ENCODE measurements at regions not wholly inside any gene's neighbourhood (a gene's known extent, or its start where the extent isn't known, plus 50 kb on each side); places are given as distances from the start of the nearest gene placed in this dataset.

GRCh38 chr4:77375866-77376607 is 219.0 kb downstream of the CCNG2 start:
- no peak for DNase-seq

GRCh38 chr4:77376788-77377460 is 219.9 kb downstream of the CCNG2 start:
- DNase-seq = no peak

DNA sequence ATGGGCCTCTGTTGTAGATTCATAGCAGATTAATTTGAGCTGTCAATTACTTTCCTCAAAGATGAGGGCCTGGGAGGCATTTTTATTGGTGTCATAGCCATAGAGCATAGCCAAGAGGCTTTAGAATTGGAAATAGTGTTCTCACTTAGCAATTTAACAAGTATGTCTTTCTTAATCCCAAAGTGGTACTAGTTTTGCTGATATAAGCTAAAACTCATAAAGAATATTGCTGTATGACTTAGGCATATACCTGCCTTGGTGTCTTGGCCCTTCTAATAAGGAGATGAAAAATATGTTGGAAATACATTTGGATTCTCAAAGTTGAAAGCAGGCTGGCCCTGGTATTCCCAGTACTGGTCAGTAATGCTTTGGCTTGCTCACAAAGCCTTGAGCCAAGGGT is 221.5 kb upstream of the CXCL13 start:
- DNase-seq = no peak

- DNase-seq = peak; percentile 20 to 36
Observed at GRCh38 chr4:77385124-77385969, 220.3 kb upstream of the CXCL13 start.

- DNase-seq = no peak
Observed at GRCh38 chr4:77393996-77394395, 211.6 kb upstream of the CXCL13 start.

DNA sequence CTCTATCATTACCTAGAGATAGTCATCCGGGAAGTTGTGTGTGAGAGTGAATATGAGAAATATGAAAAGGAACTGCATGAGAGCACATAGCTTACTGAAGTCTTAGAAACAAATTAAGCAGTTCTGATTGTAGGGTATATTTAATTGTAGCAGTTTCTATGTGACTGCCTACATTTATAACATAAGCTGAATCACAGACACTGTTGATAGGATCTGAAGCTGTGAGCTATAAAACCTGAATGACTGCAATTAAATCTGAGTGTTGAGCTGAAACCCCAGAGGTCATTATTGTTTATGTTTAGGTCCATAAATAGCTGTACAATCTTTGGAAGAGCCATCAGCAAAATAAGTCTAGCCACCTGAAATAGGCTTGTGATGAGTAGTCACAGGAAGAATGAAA is 210.1 kb upstream of the CXCL13 start:
- no peak for DNase-seq

DNA sequence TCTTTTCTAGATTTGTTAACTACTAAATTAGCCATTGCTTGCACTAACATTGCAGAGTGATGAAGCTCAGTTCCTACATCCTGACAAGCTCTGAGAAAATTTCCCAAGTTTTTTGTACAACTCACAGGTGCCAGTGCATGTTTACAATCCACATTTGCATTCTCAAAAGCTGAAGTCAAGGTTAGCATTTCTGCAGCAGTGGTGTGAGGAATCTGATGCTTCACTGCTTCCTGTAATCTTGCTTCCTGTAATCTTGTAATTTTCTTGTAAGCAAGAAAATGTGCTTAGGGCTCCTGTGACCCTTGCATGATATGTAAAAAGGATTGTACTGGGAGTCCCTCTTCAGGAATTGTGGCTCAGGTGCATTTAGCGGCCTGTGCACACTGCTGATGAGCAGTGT is 207.4 kb upstream of the CXCL13 start:
- DNase-seq = no peak

DNA sequence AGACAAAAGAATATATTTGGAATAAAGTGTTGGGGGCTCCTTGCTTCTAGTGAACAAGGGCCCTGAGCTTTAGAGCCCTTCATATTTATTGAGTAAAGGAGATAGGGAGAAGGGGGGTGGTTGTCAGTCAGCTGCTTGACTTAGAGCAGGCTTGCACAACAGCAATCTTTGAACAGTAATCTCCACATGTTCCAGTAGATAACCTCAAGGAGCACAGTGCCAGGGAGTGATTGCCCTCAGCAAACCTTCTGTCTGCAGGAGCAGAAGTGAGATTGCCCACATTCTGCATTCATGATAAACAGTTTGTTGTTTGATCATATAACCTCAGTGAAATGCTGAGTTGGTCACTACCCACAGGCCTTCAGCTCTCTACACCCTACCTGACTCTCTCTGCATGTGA is 205.8 kb upstream of the CXCL13 start:
- DNase-seq = no peak

- no peak for DNase-seq
Observed at GRCh38 chr4:77413766-77414165, 191.9 kb upstream of the CXCL13 start.

- DNase-seq = no peak
Observed at GRCh38 chr4:77415689-77416088, 189.9 kb upstream of the CXCL13 start.

DNA sequence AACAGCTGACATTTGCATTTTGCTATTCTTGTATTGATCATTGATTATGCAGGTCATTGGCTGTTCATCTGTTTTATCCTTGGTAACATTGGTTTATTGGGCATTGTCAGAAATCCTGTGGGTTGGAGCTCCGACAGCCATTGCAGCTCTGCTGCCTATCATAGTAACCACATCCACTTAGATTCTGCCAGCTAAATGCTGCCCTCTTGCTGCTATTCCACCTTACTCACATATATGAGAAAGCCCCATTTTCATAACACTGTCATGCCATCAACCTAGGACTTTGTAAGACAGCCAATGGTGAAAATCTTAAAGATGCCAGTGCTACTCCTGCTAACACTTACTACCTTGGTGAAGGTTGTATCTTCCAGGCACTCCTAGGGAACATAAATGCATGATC is 187.3 kb upstream of the CXCL13 start:
- DNase-seq = no peak

DNA sequence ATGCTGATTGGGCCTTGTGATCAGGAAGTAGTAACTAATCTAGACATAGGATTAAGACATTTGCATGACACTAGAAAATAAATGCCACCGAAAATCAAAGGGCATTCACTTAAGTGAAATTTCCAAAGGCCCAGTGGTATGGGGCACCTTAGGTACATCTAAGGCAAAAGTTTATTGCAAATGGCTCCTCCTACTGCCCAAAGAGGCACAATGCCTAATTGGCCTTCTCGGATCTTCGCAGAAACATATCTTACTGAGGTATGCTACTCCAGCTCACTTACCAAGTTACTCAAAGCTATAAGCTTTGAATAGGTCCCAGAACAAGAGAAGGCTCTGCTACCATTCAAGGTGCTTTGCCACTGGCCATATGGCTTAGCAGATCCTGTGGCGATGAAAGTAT is 174.8 kb upstream of the CXCL13 start:
- no peak for DNase-seq

DNA sequence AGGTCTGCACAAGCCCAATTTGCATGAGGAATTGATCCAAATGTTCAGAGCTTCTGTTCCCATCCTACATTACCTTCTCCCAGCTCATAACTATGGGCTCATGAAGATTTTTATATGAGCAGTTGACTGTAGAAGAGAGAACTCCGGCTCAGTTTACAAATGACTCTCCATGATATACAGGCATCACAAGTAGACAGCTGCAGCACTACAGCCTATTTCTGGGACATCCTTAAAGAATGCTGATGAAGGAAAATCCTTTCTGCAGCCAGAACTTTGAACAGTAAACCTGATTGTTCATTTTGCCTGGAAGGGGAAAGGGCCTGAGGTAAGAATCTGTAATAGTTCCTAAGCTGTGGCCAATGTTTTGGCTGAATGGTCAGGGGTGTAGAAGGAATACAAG is 174.1 kb upstream of the CXCL13 start:
- DNase-seq = no peak

DNA sequence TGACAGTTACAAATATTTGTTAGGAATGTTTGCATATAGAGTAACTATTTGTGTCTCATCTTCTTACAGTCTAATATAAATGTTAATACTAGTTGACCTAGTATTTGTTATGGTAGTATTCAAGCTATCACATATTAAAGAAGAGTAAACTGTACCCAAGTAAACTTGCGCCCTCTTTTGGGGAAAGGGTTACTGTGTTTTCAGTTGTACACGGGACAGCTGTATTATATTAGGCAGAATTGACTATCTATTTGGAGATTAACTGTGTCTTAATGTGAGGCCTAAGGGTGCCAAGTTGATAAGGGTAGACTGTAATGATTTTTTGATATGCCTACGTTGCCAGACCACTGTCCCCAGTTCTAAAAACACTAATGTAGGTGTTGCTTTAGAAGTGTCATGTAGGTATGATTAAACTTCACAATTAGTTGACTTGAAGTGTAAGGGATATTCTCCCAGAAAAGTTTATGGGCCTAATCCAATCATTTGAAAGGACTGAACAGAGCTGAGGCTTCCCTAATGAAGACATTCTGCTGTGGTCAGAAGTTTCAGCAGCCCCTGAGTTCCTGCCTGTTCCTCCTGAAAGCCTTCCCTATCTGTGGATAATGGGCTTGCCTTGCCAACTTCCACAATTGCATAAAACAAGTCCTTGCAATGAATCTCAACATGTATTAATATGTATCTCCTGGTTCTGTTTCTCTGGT is 172.8 kb upstream of the CXCL13 start:
- no peak for DNase-seq

GRCh38 chr4:77433418-77433733 is 172.2 kb upstream of the CXCL13 start:
- peak in 1 of 2 experiments; percentile 51 for DNase-seq

DNA sequence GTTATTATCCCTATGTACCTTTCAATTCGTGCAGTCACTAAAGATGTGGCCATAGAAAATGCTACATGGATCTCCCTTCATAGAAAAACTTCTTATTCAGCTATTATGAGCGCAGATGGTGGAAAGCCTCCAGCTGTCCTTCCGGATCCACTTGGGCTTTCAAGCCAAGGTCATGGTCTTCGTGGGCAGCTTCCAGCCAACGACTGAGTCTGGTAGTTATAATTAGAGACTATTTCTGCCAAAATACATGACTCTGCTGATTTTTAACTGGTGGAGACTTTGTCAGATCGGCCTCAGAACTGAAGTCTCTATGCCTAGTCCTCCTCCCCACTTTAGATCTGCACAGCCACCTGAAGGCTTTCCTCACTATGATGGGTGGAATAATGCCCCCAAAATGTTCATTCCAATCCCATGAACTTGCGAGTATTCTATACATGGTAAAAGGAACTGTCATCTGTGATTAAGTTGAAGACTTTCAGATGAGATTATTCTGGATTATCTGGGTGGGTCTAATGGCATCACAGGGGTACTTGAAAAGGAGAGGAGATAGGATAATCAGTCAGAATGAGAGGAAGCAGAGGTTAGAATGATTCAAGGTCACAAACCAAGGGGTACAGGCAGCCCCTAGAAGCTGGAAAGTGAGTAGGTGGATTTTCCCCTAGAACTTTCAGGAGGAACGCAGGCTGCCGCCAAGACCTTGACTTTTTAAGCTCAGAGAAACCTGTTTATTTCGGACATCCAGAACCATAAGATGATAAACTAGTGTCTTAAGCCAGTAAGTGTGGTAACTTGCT is 171.1 kb upstream of the CXCL13 start:
- no peak for DNase-seq

- no peak for DNase-seq
Observed at GRCh38 chr4:77437079-77437478, 168.5 kb upstream of the CXCL13 start.

DNA sequence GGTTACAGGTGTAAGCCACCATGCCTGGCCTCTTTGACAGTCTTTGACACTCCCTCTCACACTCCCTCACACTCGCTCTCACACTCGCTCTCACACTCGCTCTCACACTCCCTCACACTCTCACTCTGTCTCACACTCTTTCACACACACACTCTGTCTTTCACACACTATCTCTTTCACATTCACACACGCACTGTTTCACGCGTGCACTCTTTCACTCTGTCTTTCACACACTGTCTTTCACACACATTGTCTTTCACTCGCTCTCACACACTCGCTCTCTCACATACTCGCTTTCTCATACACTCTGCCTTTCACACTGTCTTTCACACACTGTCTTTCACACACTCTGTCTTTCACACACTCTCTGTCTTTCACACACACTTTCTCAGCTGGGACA is 167.1 kb upstream of the CXCL13 start:
- DNase-seq = no peak

- DNase-seq = no peak
Observed at GRCh38 chr4:77443941-77444340, 161.7 kb upstream of the CXCL13 start.

GRCh38 chr4:77445823-77446222 is 159.8 kb upstream of the CXCL13 start:
- no peak for DNase-seq

DNA sequence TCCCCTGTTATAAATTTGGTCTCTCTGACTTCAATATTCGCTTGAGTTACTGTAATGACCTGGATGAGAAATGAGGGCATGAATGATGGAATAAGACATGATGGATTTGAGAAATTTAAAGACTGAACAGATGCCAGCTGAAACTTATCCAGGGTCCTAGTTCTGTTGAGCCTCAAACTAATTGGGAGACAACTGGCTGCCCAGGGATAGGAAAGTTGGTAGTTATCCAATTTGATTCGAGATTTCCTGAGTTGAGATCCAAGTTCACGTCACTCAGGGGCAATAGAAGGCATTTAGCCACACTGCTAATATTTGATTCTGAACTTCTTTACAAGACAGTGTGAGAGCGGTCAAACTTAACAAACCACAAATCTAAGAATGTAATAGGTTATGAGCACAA is 159.0 kb upstream of the CXCL13 start:
- DNase-seq = no peak

GRCh38 chr4:77449171-77449570 is 156.4 kb upstream of the CXCL13 start:
- DNase-seq = no peak

GRCh38 chr4:77450006-77450405 is 155.6 kb upstream of the CXCL13 start:
- no peak for DNase-seq

Data from NCI-H187 (cell line).